GM21360 (cell line): ENCODE measurements at regions not wholly inside any gene's neighbourhood (a gene's known extent, or its start where the extent isn't known, plus 50 kb on each side); places are given as distances from the start of the nearest gene placed in this dataset.
A peak's percentile ranks its signal among the peaks of the same experiment; 100 is the strongest.

Experiments used
- ATAC-seq: cut with Tn5 transposase; IDR thresholded peaks from one replicate; pipeline ENCODE4 v1.9.1; 2021; ENCODE audit warnings: mild to moderate bottlenecking, moderate library complexity; ENCODE audit not compliant: unreplicated experiment

GRCh38 chr10:113219446-113219845 is 269.4 kb downstream of the TCF7L2 start:
- ATAC-seq = no peak

GRCh38 chr10:113221756-113222168 is 271.7 kb downstream of the TCF7L2 start:
- no peak for ATAC-seq

GRCh38 chr10:113222207-113222606 is 272.2 kb downstream of the TCF7L2 start:
- no peak for ATAC-seq

- ATAC-seq = no peak
These were observed 275.3 kb downstream of the TCF7L2 start for GRCh38 chr10:113225364-113225763.

GRCh38 chr10:113225903-113226302 is 275.9 kb downstream of the TCF7L2 start:
- ATAC-seq = no peak

GRCh38 chr10:113226399-113226798 is 276.4 kb downstream of the TCF7L2 start:
- ATAC-seq = peak; percentile 59

GRCh38 chr10:113226831-113227445 is 276.9 kb downstream of the TCF7L2 start:
- no peak for ATAC-seq

- no peak for ATAC-seq
These were observed 278.5 kb downstream of the TCF7L2 start for GRCh38 chr10:113228530-113228929.

- ATAC-seq = no peak
These were observed 280.1 kb downstream of the TCF7L2 start for GRCh38 chr10:113230011-113230610.

- ATAC-seq = peak; percentile 81
These were observed 283.0 kb downstream of the TCF7L2 start for GRCh38 chr10:113232928-113233511.

- ATAC-seq = no peak
These were observed 284.4 kb downstream of the TCF7L2 start for GRCh38 chr10:113234481-113234880.

- ATAC-seq = no peak
These were observed 285.5 kb downstream of the TCF7L2 start for GRCh38 chr10:113235508-113235907.

GRCh38 chr10:113236998-113237397 is 287.0 kb downstream of the TCF7L2 start:
- ATAC-seq = no peak

GRCh38 chr10:113239566-113240350 is 289.7 kb downstream of the TCF7L2 start:
- no peak for ATAC-seq

GRCh38 chr10:113240736-113241135 is 290.7 kb downstream of the TCF7L2 start:
- ATAC-seq = no peak

GRCh38 chr10:113241599-113242360 is 291.7 kb downstream of the TCF7L2 start:
- no peak for ATAC-seq

- no peak for ATAC-seq
These were observed 293.3 kb downstream of the TCF7L2 start for GRCh38 chr10:113243311-113243710.

- ATAC-seq = no peak
These were observed 294.7 kb downstream of the TCF7L2 start for GRCh38 chr10:113244750-113245149.

GRCh38 chr10:113245286-113245685 is 295.2 kb downstream of the TCF7L2 start:
- ATAC-seq = no peak

GRCh38 chr10:113247050-113247449 is 297.0 kb downstream of the TCF7L2 start:
- ATAC-seq = no peak
